ENCODE measurements at regions not wholly inside any gene's neighbourhood (a gene's known extent, or its start where the extent isn't known, plus 50 kb on each side); places are given as distances from the start of the nearest gene placed in this dataset.
"Not testable (repeated sequence)": the region's sequence is repeated elsewhere in the genome, so short reads cannot be mapped to it uniquely, and the experiment has no call there.

DNA sequence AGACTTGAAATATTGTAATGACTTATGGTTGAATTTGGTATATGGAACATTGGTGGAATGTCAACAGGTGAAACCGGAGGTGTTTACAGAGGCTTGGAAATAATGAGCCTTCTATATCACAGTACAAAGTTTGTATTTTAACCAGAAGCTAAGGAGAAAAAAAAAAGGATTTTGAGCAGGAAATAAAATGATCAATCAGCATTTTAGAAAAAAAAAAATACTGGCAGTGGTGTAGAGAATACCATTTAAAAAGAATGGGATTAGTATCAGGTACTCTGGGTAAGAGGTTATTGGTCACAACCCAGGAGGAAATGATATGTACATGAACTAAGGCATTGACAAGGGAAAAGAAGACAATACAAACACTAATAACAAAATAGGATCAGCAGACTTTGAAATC lies 587.1 kb upstream of the HTR2C start:
- Histone ChIP-seq H3K27ac (no peak overlapping the region), H3K9me3 (no peaks in the 10 kb centered on the region), H3K36me3 (no peaks in the 10 kb centered on the region), H3K4me1 (no peaks in the 10 kb centered on the region), H3K4me3 (no peak overlapping the region), H3K27me3 (no peaks in the 10 kb centered on the region)
- TF ChIP-seq CTCF (IDR thresholded peaks at IDR 0.05): no peak
- no peak for DNase-seq
- intact Hi-C loops (cut with DNase I; ENCODE audit: low total_unique reads): no loop called here

- H3K4me3 ChIP-seq; H3K9me3 ChIP-seq; DNase-seq; H3K27ac ChIP-seq; H3K4me1 ChIP-seq; H3K36me3 ChIP-seq; H3K27me3 ChIP-seq; intact Hi-C loops (cut with DNase I; ENCODE audit: low total_unique reads): not testable (repeated sequence)
These were observed 592.2 kb upstream of the HTR2C start for GRCh38 chrX:113991720-113992119.

- H3K9me3 ChIP-seq; DNase-seq; intact Hi-C loops (cut with DNase I; ENCODE audit: low total_unique reads); H3K27me3 ChIP-seq; H3K4me3 ChIP-seq; H3K36me3 ChIP-seq; H3K4me1 ChIP-seq; H3K27ac ChIP-seq: not testable (repeated sequence)
These were observed 593.2 kb upstream of the HTR2C start for GRCh38 chrX:113990669-113991068.

DNA sequence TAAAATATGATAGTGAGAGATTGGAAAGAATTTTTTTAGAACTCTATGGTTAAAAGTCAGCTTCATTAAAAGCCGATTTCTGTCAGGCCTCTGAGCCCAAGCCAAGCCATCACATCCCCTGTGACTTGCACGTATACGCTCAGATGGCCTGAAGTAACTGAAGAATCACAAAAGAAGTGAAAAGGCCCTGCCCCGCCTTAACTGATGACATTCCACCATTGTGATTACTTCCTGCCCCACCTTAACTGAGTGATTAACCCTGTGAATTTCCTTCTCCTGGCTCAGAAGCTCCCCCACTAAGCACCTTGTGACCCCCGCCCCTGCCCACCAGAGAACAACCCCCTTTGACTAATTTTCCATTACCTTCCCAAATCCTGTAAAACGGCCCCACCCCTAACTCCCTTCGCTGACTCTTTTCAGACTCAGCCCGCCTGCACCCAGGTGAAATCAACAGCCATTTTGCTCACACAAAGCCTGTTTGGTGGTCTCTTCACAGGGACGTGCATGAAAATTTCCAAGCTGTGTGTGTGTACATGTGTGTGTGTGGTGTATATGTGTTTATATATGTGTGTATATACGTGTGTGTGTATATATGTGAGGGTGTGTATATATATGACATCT lies 595.5 kb upstream of the HTR2C start:
- H3K27me3 ChIP-seq; intact Hi-C loops (cut with DNase I; ENCODE audit: low total_unique reads); DNase-seq; H3K36me3 ChIP-seq; H3K9me3 ChIP-seq; H3K27ac ChIP-seq; H3K4me1 ChIP-seq; H3K4me3 ChIP-seq: not testable (repeated sequence)

GRCh38 chrX:113986427-113986826 lies 597.5 kb upstream of the HTR2C start:
- Histone ChIP-seq H3K4me3 (no peak overlapping the region), H3K9me3 (no peaks in the 10 kb centered on the region), H3K36me3 (no peaks in the 10 kb centered on the region), H3K27me3 (no peaks in the 10 kb centered on the region), H3K4me1 (no peaks in the 10 kb centered on the region), H3K27ac (no peak overlapping the region)
- TF ChIP-seq CTCF (IDR thresholded peaks at IDR 0.05): no peak
- intact Hi-C loops (cut with DNase I; ENCODE audit: low total_unique reads): no loop called here
- no peak for DNase-seq

GRCh38 chrX:113982766-113983165 lies 601.1 kb upstream of the HTR2C start:
- intact Hi-C loops (cut with DNase I; ENCODE audit: low total_unique reads): no loop called here
- no peak for TF ChIP-seq CTCF (IDR thresholded peaks at IDR 0.05)
- no peak overlapping the region for H3K27ac ChIP-seq
- H3K36me3 ChIP-seq: no peaks in the 10 kb centered on the region
- H3K4me1 ChIP-seq: no peaks in the 10 kb centered on the region
- no peaks in the 10 kb centered on the region for H3K9me3 ChIP-seq
- H3K4me3 ChIP-seq: no peak overlapping the region
- DNase-seq: no peak
- no peaks in the 10 kb centered on the region for H3K27me3 ChIP-seq

GRCh38 chrX:113980953-113981352 lies 602.9 kb upstream of the HTR2C start:
- Histone ChIP-seq H3K4me1 (no peaks in the 10 kb centered on the region), H3K27ac (no peak overlapping the region), H3K36me3 (no peaks in the 10 kb centered on the region), H3K4me3 (no peak overlapping the region), H3K27me3 (no peaks in the 10 kb centered on the region), H3K9me3 (no peaks in the 10 kb centered on the region)
- no peak for DNase-seq
- intact Hi-C loops (cut with DNase I; ENCODE audit: low total_unique reads): no loop called here
- no peak for TF ChIP-seq CTCF (IDR thresholded peaks at IDR 0.05)

All from tibial artery (tissue), 4 donors.